KMS-11 (cell line): ENCODE measurements at regions not wholly inside any gene's neighbourhood (a gene's known extent, or its start where the extent isn't known, plus 50 kb on each side); places are given as distances from the start of the nearest gene placed in this dataset.
A peak's percentile ranks its signal among the peaks of the same experiment; 100 is the strongest.
"Not testable (repeated sequence)": the region's sequence is repeated elsewhere in the genome, so short reads cannot be mapped to it uniquely, and the experiment has no call there.

Experiments used
- H2AFZ ChIP-seq: fragments of 200-600 bp; sonication (generic); 2 replicates; pipeline ENCODE4 v1.6.1; 2016; ENCODE audit warnings: antibody characterized with exemption, mixed run types, low read depth
- H3K27ac ChIP-seq: fragments of 200-600 bp; sonication (generic); 2 replicates; pipeline ENCODE4 v1.6.1; 2016; ENCODE audit warnings: mild to moderate bottlenecking, mixed run types
- H3K27me3 ChIP-seq: fragments of 200-600 bp; sonication (generic); 2 replicates; pipeline ENCODE4 v1.6.1; 2017; ENCODE audit warnings: mild to moderate bottlenecking, low read depth, mixed run types, moderate library complexity; ENCODE audit not compliant: insufficient read depth
- H3K36me3 ChIP-seq: fragments of 200-600 bp; sonication (generic); 2 replicates; pipeline ENCODE4 v1.6.1; 2017; ENCODE audit warnings: mild to moderate bottlenecking, mixed run types; ENCODE audit not compliant: insufficient read depth
- H3K4me1 ChIP-seq: fragments of 200-600 bp; sonication (generic); 2 replicates; pipeline ENCODE4 v1.6.1; 2016; ENCODE audit warnings: mild to moderate bottlenecking, low read depth, mixed run types; ENCODE audit not compliant: poor library complexity, severe bottlenecking
- H3K4me2 ChIP-seq: fragments of 200-600 bp; sonication (generic); 2 replicates; pipeline ENCODE4 v1.7.0; 2016; ENCODE audit warnings: mild to moderate bottlenecking, mixed run types
- H3K4me3 ChIP-seq: fragments of 200-600 bp; sonication (generic); IDR thresholded peaks from 2 replicates; pipeline ENCODE4 v1.6.1; 2017; ENCODE audit warnings: low read depth, low read length, mixed read lengths; ENCODE audit not compliant: insufficient read depth
- H3K79me2 ChIP-seq: fragments of 200-600 bp; sonication (generic); 2 replicates; pipeline ENCODE4 v1.6.1; 2016; ENCODE audit warnings: low read depth, mixed run types; ENCODE audit not compliant: insufficient read depth
- H3K9ac ChIP-seq: fragments of 200-600 bp; sonication (generic); 2 replicates; pipeline ENCODE4 v1.6.1; 2016; ENCODE audit warnings: mild to moderate bottlenecking, mixed run types
- H4K20me1 ChIP-seq: fragments of 200-600 bp; sonication (generic); 2 replicates; pipeline ENCODE4 v1.6.1; 2016; ENCODE audit warnings: mild to moderate bottlenecking, mixed run types; ENCODE audit not compliant: insufficient read depth
- TF ChIP-seq, protein P1 (sequence below): fragments of 200-600 bp; sonication (generic); conservative IDR thresholded peaks from 2 replicates; pipeline ENCODE4 v1.6.1; 2017; ENCODE audit warnings: low read depth, mild to moderate bottlenecking, antibody characterized with exemption, low read length, moderate library complexity, mixed read lengths

DNA sequence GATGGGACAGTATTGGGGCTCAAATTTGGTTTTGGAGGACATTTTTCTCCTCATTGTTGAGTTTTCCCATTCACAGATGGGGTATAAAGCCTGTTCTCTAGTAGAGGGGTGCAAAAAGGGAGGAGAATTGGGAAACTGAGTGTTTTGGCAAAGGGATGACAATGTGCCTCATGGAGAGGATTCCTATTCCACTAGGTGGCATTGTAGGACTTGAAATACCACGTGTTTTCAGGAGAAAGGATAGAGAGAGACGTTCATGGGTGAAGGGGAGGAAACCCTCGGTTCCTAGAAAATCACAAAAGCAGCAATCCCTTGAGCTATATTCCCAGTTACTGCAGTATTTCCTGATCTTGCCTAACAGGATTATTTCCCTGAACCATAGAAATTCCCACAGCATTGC lies 113.7 kb upstream of the SRD5A2 start:
- Histone ChIP-seq H3K4me3 (no peak overlapping the region), H3K27ac (no peak overlapping the region), H3K4me2 (no peak overlapping the region), H3K27me3 (no peaks in the 10 kb centered on the region), H4K20me1 (no peaks in the 10 kb centered on the region), H2AFZ (no peak overlapping the region), H3K9ac (no peak overlapping the region), H3K4me1 (no peaks in the 10 kb centered on the region), H3K79me2 (no peaks in the 10 kb centered on the region), H3K36me3 (no peaks in the 10 kb centered on the region)
- TF ChIP-seq, protein P1, sequence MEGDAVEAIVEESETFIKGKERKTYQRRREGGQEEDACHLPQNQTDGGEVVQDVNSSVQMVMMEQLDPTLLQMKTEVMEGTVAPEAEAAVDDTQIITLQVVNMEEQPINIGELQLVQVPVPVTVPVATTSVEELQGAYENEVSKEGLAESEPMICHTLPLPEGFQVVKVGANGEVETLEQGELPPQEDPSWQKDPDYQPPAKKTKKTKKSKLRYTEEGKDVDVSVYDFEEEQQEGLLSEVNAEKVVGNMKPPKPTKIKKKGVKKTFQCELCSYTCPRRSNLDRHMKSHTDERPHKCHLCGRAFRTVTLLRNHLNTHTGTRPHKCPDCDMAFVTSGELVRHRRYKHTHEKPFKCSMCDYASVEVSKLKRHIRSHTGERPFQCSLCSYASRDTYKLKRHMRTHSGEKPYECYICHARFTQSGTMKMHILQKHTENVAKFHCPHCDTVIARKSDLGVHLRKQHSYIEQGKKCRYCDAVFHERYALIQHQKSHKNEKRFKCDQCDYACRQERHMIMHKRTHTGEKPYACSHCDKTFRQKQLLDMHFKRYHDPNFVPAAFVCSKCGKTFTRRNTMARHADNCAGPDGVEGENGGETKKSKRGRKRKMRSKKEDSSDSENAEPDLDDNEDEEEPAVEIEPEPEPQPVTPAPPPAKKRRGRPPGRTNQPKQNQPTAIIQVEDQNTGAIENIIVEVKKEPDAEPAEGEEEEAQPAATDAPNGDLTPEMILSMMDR = peak; percentile 60

DNA sequence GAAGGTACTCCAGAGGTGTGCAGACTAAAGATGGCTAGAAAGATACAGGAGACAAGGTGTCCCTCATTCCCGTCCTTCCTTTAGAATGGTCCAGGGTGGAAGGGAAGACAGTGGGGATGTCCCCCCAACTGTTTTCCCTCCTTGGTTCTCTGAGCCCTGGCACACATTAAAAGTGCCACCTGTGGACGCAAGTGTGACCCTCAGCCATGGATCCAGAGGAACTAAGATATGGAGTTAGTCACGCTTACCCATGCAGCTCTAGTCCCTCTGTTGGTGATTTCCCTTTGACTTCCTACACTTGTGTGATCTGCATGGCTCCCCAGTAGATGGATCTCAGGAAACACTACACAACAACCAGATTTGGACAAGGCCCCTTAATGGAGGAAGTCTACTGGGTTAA lies 113.1 kb upstream of the SRD5A2 start:
- TF ChIP-seq, protein P1 = no peak
- Histone ChIP-seq H3K36me3 (no peaks in the 10 kb centered on the region), H3K9ac (no peak overlapping the region), H2AFZ (no peak overlapping the region), H3K4me1 (no peaks in the 10 kb centered on the region), H3K27me3 (no peaks in the 10 kb centered on the region), H3K4me3 (no peak overlapping the region), H4K20me1 (no peaks in the 10 kb centered on the region), H3K27ac (no peak overlapping the region), H3K4me2 (no peak overlapping the region), H3K79me2 (no peaks in the 10 kb centered on the region)

DNA sequence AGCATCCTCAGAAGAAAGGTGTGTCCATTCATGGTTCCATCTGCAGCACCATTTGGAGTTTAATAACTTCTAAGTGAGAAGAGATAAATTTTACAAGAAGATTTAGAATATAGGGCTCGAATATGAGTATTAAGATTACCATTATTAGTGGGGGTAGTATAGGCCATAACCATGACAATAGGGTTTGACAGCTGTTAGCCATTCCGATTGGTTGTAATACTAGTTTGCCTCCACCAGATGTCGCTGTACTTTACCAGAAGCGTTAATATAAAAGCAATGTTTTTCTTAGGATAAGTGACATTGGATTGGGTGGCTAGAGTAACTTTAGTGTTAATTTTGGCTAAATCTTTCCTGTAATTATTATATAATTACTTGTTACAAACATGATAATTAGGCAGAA lies 107.5 kb upstream of the SRD5A2 start:
- Histone ChIP-seq H4K20me1 (no peaks in the 10 kb centered on the region), H3K9ac (no peak overlapping the region), H3K79me2 (no peaks in the 10 kb centered on the region), H3K4me1 (no peaks in the 10 kb centered on the region), H3K27ac (no peak overlapping the region), H2AFZ (no peak overlapping the region), H3K27me3 (no peaks in the 10 kb centered on the region), H3K4me2 (no peak overlapping the region), H3K36me3 (no peaks in the 10 kb centered on the region; the same call in 1 of the 2 replicates), H3K4me3 (no peak overlapping the region)
- TF ChIP-seq, protein P1 = peak; percentile 87

DNA sequence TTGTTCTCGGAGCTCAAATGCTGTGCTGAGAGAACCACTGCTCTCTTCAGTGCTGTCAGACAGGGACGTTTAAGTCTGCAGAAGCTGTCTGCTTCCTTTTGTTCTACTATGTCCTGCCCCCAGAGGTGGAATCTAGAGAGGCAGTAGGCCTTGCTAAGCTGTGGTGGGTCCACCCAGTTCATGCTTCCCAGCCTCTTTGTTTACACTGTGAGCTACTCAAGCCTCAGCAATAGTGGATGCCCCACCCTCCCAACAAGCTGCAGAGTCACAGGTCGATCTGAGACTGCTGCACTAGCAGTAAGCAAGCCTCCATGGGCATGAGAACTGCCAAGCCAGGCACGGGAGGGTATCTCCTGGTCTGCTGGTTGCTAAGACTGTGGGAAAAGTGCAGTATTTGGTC lies 102.8 kb upstream of the SRD5A2 start:
- H4K20me1 ChIP-seq, H3K79me2 ChIP-seq, H3K4me3 ChIP-seq, H3K27me3 ChIP-seq, H3K4me1 ChIP-seq, H2AFZ ChIP-seq, H3K4me2 ChIP-seq, H3K27ac ChIP-seq, H3K9ac ChIP-seq, H3K36me3 ChIP-seq: not testable (repeated sequence)

DNA sequence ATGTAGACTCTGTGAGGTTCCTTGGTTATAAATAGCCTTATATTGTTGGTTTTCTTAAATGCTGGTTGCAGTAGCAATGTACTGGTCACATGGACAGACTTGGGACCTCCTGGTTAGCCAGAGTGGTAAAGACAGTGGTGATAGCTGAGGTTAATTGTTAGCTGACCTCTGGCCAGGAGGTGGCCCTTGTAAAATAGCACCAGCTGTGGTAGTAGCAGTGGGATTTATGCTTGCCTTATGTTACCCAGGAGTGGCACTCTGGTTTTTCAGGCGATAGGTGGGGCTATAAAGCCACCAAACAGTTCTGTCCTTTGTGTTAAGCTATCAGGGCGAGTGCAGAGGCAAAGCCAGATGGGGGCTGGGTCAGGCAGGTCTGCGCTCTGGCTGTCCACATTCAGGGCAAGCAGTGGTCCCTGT lies 94.8 kb upstream of the SRD5A2 start:
- Histone ChIP-seq H3K4me1 (no peaks in the 10 kb centered on the region), H2AFZ (no peak overlapping the region), H3K79me2 (no peaks in the 10 kb centered on the region), H4K20me1 (no peaks in the 10 kb centered on the region), H3K4me3 (no peak overlapping the region), H3K9ac (no peak overlapping the region), H3K36me3 (no peaks in the 10 kb centered on the region), H3K4me2 (no peak overlapping the region), H3K27me3 (no peaks in the 10 kb centered on the region), H3K27ac (no peak overlapping the region)
- TF ChIP-seq, protein P1 = no peak
